Ishikawa (cell line): ENCODE measurements at regions not wholly inside any gene's neighbourhood (a gene's known extent, or its start where the extent isn't known, plus 50 kb on each side); places are given as distances from the start of the nearest gene placed in this dataset.

Source experiments
- CEBPB ChIP-seq: IDR thresholded peaks from 2 replicates; pipeline ENCODE4 v1.6.1; 2012
- CREB1 ChIP-seq: IDR thresholded peaks from 2 replicates; pipeline ENCODE4 v1.6.1; 2012; ENCODE audit warnings: low read depth
- EGR1 ChIP-seq: IDR thresholded peaks from 2 replicates; pipeline ENCODE4 v1.6.1; 2012
- EP300 ChIP-seq: IDR thresholded peaks from 2 replicates; pipeline ENCODE4 v1.6.1; 2012; ENCODE audit warnings: borderline replicate concordance
- FOXM1 ChIP-seq: IDR thresholded peaks from 2 replicates; pipeline ENCODE4 v1.6.1; 2012; ENCODE audit warnings: low read depth, borderline replicate concordance
- NFIC ChIP-seq: IDR thresholded peaks from 2 replicates; pipeline ENCODE4 v1.6.1; 2012
- RAD21 ChIP-seq: IDR thresholded peaks from 2 replicates; pipeline ENCODE4 v1.6.1; 2012; ENCODE audit warnings: low read depth
- TAF1 ChIP-seq: IDR thresholded peaks from 2 replicates; pipeline ENCODE4 v1.6.1; 2012; ENCODE audit warnings: low read depth, mild to moderate bottlenecking
- TCF12 ChIP-seq: IDR thresholded peaks from 2 replicates; pipeline ENCODE4 v1.6.1; 2012; ENCODE audit warnings: low read depth
- TEAD4 ChIP-seq: IDR thresholded peaks from 2 replicates; pipeline ENCODE4 v1.6.1; 2012
- YY1 ChIP-seq: IDR thresholded peaks from 2 replicates; pipeline ENCODE4 v1.6.1; 2012; ENCODE audit warnings: low read depth
- ZBTB7A ChIP-seq: IDR thresholded peaks from 2 replicates; pipeline ENCODE4 v1.6.1; 2012; ENCODE audit warnings: low read depth
- TF ChIP-seq, protein P1 (sequence below): IDR thresholded peaks from 2 replicates; pipeline ENCODE4 v1.6.1; 2012
- TF ChIP-seq, protein P2 (sequence below): IDR thresholded peaks from 2 replicates; pipeline ENCODE4 v1.6.1; 2012; ENCODE audit warnings: low read depth, mild to moderate bottlenecking
- TF ChIP-seq, protein P3 (sequence below): IDR thresholded peaks from 2 replicates; pipeline ENCODE4 v1.6.1; 2012

DNA sequence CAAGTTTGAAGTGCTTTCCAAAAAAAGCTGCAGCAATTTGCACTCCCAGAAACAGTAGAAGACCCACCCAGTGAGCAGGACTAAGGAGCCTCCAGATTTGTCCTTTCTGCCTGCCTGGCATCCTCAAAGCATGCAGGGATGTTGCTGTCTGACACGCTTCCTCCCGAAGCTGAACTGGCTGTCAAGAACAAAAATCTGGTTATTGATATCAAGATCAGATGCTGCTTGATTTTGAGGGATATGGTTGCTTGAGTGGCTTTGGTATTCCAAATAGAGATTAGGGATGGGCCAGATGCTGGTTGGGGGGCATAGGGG is 143.3 kb downstream of the MRPS6 start:
- TF ChIP-seq NFIC, result no peak
- no peak for TF ChIP-seq ZBTB7A
- no peak for TF ChIP-seq EP300
- TF ChIP-seq YY1, result no peak

DNA sequence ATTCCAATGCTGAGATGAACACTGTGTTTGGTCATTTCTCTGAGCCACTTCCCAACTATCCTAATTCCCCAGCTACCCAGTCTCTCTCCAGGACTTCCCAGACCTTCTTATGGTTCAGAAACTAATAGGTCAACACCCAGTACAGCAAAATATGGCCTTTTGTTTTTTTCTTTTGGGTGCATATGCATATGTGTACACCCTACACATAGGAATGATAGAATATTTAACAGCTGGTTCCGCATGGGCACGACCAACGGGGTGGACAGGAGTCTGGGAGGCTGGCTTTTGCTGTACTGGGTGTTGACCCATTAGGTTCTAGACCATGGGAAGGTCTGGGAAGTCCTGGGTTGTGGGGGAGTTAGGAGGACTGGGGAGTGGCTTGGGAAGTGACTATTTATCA is 143.9 kb downstream of the MRPS6 start:
- TF ChIP-seq RAD21, result no peak
- TF ChIP-seq NFIC, result no peak
- TF ChIP-seq, protein P1, sequence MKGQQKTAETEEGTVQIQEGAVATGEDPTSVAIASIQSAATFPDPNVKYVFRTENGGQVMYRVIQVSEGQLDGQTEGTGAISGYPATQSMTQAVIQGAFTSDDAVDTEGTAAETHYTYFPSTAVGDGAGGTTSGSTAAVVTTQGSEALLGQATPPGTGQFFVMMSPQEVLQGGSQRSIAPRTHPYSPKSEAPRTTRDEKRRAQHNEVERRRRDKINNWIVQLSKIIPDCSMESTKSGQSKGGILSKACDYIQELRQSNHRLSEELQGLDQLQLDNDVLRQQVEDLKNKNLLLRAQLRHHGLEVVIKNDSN, result no peak
- TF ChIP-seq CEBPB, result no peak
- TF ChIP-seq, protein P2, sequence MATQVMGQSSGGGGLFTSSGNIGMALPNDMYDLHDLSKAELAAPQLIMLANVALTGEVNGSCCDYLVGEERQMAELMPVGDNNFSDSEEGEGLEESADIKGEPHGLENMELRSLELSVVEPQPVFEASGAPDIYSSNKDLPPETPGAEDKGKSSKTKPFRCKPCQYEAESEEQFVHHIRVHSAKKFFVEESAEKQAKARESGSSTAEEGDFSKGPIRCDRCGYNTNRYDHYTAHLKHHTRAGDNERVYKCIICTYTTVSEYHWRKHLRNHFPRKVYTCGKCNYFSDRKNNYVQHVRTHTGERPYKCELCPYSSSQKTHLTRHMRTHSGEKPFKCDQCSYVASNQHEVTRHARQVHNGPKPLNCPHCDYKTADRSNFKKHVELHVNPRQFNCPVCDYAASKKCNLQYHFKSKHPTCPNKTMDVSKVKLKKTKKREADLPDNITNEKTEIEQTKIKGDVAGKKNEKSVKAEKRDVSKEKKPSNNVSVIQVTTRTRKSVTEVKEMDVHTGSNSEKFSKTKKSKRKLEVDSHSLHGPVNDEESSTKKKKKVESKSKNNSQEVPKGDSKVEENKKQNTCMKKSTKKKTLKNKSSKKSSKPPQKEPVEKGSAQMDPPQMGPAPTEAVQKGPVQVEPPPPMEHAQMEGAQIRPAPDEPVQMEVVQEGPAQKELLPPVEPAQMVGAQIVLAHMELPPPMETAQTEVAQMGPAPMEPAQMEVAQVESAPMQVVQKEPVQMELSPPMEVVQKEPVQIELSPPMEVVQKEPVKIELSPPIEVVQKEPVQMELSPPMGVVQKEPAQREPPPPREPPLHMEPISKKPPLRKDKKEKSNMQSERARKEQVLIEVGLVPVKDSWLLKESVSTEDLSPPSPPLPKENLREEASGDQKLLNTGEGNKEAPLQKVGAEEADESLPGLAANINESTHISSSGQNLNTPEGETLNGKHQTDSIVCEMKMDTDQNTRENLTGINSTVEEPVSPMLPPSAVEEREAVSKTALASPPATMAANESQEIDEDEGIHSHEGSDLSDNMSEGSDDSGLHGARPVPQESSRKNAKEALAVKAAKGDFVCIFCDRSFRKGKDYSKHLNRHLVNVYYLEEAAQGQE, result no peak
- TF ChIP-seq EGR1, result no peak

DNA sequence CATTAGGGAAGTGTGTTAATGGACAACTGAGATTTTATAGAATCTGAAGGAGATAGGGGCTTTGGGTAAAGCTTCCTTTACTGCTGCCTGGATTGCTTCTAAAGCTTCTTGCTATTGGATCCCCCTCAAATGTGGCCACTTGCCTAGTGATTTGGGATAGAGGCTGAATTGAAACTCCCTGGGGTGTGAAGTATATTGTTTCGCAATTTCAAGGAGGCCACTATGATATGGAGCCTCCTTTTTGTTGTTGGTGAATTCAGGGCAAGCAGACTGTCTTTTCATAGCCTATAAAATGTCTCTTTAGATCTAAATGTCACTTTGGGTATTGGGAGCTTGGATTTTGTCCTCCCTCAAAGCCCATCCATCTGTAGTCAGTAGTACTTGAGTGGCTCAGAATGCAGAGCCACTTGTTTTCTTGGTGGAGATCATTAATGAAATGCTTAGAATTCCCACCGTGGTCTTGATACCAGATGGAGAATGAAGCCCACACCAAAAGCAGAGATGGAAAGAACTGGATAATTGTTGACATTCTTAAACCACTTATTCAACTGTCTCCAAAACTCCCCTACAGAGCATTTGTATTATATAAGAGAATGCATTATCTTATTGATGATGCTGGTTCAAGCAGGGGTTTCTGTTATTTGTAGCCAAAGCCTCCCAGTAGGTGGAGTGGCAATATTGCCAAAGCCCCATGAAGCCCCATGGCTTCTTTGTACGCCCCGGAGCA is 144.3 kb upstream of the KCNE2 start:
- no peak for TF ChIP-seq RAD21
- no peak for TF ChIP-seq TEAD4
- peak; percentile 60 for TF ChIP-seq CEBPB

DNA sequence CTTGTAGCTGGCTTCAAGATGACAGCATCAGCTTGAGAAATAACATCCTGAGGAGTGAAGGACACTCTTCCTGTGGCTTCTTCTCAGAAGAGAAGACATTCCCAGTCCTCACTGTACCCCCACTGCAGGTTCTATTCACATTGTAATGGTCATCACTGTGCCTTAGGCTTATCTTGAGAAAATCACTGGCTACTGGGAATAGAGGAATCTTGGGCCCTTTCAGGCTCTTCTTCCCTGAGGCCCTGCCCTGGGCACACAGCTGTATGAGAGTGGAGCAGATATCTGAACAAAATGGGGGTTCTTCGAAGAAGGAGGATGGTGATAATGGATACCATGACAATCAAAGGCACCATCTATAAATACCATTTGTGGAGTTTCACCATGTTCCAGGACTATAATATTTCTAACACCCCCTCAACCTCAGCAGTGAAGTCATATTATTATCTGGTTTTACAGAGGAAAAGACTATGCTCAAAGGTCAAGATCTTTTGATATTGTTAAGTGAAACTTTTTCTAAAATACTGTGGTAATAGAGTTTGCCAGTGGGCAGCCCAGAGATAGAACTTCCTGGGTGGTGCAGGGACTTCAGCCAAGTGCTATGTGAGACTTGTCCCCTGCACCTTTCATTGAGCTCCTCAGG is 143.1 kb upstream of the KCNE2 start:
- TF ChIP-seq CREB1 (no peak), YY1 (no peak), CEBPB (no peak), TCF12 (no peak), ZBTB7A (no peak), FOXM1 (no peak)

DNA sequence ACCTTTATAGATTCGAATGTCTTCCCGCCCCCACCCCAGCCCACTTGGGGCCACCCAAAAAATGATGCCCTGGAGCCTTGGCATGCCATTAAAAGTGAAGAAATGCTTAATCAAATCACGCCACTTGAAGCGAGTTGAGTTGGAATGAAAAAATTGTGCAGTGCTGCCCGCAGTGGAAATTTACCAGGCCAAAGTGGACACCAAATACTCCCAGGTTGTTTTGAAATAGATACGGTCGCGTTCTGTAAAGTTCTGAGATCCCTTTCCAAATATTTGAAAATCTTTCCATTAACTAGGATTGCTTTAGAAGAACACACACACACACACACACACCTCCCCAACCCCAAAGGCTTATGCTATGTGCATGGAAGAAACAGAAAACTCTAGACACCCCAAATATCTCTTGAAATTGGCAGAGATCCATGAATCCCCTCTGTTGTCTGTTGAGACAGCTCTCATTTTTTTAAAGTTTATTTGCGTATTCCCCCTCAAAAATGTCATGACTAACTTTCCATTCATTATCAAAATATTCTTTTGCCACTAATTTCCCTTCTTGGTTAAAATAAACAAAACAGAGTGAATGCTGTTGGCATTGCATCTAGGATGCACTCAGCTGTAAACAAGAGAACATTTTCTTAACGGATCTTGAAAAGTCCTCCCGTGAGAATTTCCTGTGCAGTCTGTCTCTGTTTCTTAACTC is 142.3 kb upstream of the KCNE2 start:
- TF ChIP-seq NFIC, result no peak
- no peak for TF ChIP-seq TEAD4
- no peak for TF ChIP-seq EP300
- TF ChIP-seq, protein P1, result no peak
- TF ChIP-seq, protein P2, result no peak
- no peak for TF ChIP-seq RAD21
- no peak for TF ChIP-seq TCF12
- TF ChIP-seq TAF1, result no peak
- TF ChIP-seq ZBTB7A, result no peak
- TF ChIP-seq CREB1, result no peak
- TF ChIP-seq FOXM1, result no peak
- TF ChIP-seq YY1, result no peak
- TF ChIP-seq, protein P3, sequence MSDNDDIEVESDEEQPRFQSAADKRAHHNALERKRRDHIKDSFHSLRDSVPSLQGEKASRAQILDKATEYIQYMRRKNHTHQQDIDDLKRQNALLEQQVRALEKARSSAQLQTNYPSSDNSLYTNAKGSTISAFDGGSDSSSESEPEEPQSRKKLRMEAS, result no peak
- TF ChIP-seq EGR1, result no peak
- TF ChIP-seq CEBPB, result no peak

DNA sequence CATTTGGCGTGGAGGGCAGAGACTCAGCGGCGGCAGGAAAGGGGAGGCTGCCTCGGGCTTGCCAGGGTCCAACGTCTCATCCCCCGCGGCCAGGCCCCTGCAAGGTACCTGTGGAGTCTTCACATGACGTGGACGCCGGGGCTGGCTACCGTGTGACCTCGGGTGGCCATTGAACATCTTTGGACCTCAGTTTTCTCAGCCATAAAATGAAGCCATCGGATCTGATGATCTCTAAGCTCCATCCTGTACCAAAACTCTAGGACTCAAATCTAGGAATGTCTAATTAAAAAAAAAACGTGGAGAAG is 141.8 kb upstream of the KCNE2 start:
- TF ChIP-seq FOXM1, result no peak
- no peak for TF ChIP-seq RAD21
- TF ChIP-seq NFIC, result no peak
- no peak for TF ChIP-seq TAF1
- no peak for TF ChIP-seq EGR1
- TF ChIP-seq, protein P2, result no peak
- no peak for TF ChIP-seq TCF12
- TF ChIP-seq CREB1, result no peak
